ENCODE measurements at regions not wholly inside any gene's neighbourhood (a gene's known extent, or its start where the extent isn't known, plus 50 kb on each side); places are given as distances from the start of the nearest gene placed in this dataset.

DNA sequence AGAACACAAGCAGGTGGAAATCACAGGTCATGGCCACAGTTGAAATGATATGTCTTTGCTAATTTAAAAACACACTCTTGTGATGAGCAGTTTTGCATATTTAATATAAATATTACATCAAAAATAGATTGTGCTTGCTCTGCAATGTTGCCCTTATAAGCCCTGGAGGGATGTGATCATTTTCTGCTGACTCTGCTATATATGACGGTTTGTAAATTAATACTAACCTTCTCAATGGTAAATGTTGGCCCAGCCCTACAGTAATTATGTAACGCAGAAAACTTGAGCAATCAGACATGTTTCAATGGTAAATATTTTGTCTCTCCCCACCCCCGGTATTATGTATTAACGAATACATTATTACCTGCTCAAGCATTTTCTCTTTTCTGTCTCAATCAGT lies 359.5 kb upstream of the CNTN6 start:
- TF ChIP-seq, protein P1, sequence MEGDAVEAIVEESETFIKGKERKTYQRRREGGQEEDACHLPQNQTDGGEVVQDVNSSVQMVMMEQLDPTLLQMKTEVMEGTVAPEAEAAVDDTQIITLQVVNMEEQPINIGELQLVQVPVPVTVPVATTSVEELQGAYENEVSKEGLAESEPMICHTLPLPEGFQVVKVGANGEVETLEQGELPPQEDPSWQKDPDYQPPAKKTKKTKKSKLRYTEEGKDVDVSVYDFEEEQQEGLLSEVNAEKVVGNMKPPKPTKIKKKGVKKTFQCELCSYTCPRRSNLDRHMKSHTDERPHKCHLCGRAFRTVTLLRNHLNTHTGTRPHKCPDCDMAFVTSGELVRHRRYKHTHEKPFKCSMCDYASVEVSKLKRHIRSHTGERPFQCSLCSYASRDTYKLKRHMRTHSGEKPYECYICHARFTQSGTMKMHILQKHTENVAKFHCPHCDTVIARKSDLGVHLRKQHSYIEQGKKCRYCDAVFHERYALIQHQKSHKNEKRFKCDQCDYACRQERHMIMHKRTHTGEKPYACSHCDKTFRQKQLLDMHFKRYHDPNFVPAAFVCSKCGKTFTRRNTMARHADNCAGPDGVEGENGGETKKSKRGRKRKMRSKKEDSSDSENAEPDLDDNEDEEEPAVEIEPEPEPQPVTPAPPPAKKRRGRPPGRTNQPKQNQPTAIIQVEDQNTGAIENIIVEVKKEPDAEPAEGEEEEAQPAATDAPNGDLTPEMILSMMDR (IDR thresholded peaks at IDR 0.05; ENCODE audit: insufficient read depth, low read length, poor library complexity, severe bottlenecking), result no peak
- no peak for TF ChIP-seq EZH2phosphoT487 (conservative IDR thresholded peaks at IDR 0.05; ENCODE audit: low read length)
